Activated T-helper 17 cell treated with anti-CD3 and anti-CD28 coated beads, Interleukin-2, amount 50 U/mL, for 72 hours (primary cell): ENCODE measurements at regions not wholly inside any gene's neighbourhood (a gene's known extent, or its start where the extent isn't known, plus 50 kb on each side); places are given as distances from the start of the nearest gene placed in this dataset.
"Not testable (repeated sequence)": the region's sequence is repeated elsewhere in the genome, so short reads cannot be mapped to it uniquely, and the experiment has no call there.

Experiments
- ATAC-seq: fragments of 150-1000 bp; cut with Tn5 transposase; replicated peaks from 2 replicates; pipeline ENCODE4 v1.10.0; 2021; ENCODE audit warnings: mild to moderate bottlenecking, moderate library complexity
- H3K27ac Mint-ChIP-seq: one replicate; pipeline ENCODE4 v1.8.0; 2022; ENCODE audit warnings: mixed read lengths
- H3K27me3 Mint-ChIP-seq: one replicate; pipeline ENCODE4 v1.8.0; 2022; ENCODE audit warnings: mixed read lengths
- H3K36me3 Mint-ChIP-seq: one replicate; pipeline ENCODE4 v1.8.0; 2022; ENCODE audit warnings: low read depth, mild to moderate bottlenecking, mixed read lengths
- H3K4me1 Mint-ChIP-seq: one replicate; pipeline ENCODE4 v1.8.0; 2022; ENCODE audit warnings: mixed read lengths
- H3K4me3 Mint-ChIP-seq: one replicate; pipeline ENCODE4 v1.8.0; 2022; ENCODE audit warnings: mild to moderate bottlenecking, mixed read lengths
- H3K9me3 Mint-ChIP-seq: one replicate; pipeline ENCODE4 v1.8.0; 2022; ENCODE audit warnings: mixed read lengths

- H3K27ac Mint-ChIP-seq, H3K4me1 Mint-ChIP-seq, H3K4me3 Mint-ChIP-seq, H3K9me3 Mint-ChIP-seq, ATAC-seq, H3K36me3 Mint-ChIP-seq: not testable (repeated sequence)
- H3K27me3 Mint-ChIP-seq, result peaks cover 23% of the 10 kb centered on the region
Measured at GRCh38 chr2:144622373-144622772, 102.5 kb upstream of the ZEB2 start.

- no peaks in the 10 kb centered on the region for H3K36me3 Mint-ChIP-seq
- H3K4me1 Mint-ChIP-seq, result no peaks in the 10 kb centered on the region
- no peak for ATAC-seq
- peaks cover 3% of the 10 kb centered on the region for H3K9me3 Mint-ChIP-seq
- H3K27ac Mint-ChIP-seq, result no peak overlapping the region
- peaks cover 14% of the 10 kb centered on the region for H3K27me3 Mint-ChIP-seq
- H3K4me3 Mint-ChIP-seq, result no peak overlapping the region
Measured at GRCh38 chr2:144621266-144621665, 101.3 kb upstream of the ZEB2 start.

- Mint-ChIP-seq H3K4me1 (no peaks in the 10 kb centered on the region), H3K27ac (no peak overlapping the region), H3K36me3 (no peaks in the 10 kb centered on the region), H3K27me3 (peaks cover 19% of the 10 kb centered on the region), H3K9me3 (peaks cover 7% of the 10 kb centered on the region), H3K4me3 (no peak overlapping the region)
- ATAC-seq, result peak; percentile 97
Measured at GRCh38 chr2:144619760-144620159, 99.8 kb upstream of the ZEB2 start.

DNA sequence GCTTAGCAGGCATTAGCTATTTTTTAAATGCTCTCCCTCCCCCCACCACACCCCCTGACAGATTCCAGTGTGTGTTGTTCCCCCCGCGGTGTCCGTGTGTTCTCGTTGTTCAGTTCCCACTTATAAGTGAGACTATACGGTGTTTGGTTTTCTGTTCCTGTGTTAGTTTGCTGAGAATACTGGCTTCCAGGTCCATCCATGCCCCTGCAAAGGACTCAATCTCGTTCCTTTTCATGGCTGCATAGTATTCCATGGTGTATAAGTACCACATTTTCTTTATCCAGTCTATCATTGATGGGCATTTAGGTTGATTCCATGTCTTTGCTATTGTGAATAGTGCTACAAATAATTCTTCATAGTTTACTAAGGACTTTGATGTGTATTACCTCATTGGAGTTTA is 97.3 kb upstream of the ZEB2 start:
- H3K27ac Mint-ChIP-seq, H3K27me3 Mint-ChIP-seq, H3K4me1 Mint-ChIP-seq, ATAC-seq, H3K36me3 Mint-ChIP-seq, H3K9me3 Mint-ChIP-seq, H3K4me3 Mint-ChIP-seq: not testable (repeated sequence)

GRCh38 chr2:144615866-144616565 is 96.1 kb upstream of the ZEB2 start:
- Mint-ChIP-seq H3K27me3 (peaks cover 7% of the 10 kb centered on the region), H3K4me3 (no peak overlapping the region), H3K9me3 (peaks cover 4% of the 10 kb centered on the region), H3K4me1 (no peaks in the 10 kb centered on the region), H3K36me3 (no peaks in the 10 kb centered on the region), H3K27ac (no peak overlapping the region)
- no peak for ATAC-seq

GRCh38 chr2:144607891-144608521 is 88.1 kb upstream of the ZEB2 start:
- H3K27me3 Mint-ChIP-seq, result peaks cover 6% of the 10 kb centered on the region
- no peaks in the 10 kb centered on the region for H3K36me3 Mint-ChIP-seq
- no peaks in the 10 kb centered on the region for H3K9me3 Mint-ChIP-seq
- no peak overlapping the region for H3K4me3 Mint-ChIP-seq
- H3K4me1 Mint-ChIP-seq, result peaks cover 3% of the 10 kb centered on the region
- no peak for ATAC-seq
- no peak overlapping the region for H3K27ac Mint-ChIP-seq

GRCh38 chr2:144607099-144607498 is 87.2 kb upstream of the ZEB2 start:
- Mint-ChIP-seq H3K36me3 (no peaks in the 10 kb centered on the region), H3K27me3 (peaks cover 6% of the 10 kb centered on the region), H3K4me3 (no peak overlapping the region), H3K4me1 (peaks cover 3% of the 10 kb centered on the region), H3K9me3 (no peaks in the 10 kb centered on the region), H3K27ac (no peak overlapping the region)
- no peak for ATAC-seq

DNA sequence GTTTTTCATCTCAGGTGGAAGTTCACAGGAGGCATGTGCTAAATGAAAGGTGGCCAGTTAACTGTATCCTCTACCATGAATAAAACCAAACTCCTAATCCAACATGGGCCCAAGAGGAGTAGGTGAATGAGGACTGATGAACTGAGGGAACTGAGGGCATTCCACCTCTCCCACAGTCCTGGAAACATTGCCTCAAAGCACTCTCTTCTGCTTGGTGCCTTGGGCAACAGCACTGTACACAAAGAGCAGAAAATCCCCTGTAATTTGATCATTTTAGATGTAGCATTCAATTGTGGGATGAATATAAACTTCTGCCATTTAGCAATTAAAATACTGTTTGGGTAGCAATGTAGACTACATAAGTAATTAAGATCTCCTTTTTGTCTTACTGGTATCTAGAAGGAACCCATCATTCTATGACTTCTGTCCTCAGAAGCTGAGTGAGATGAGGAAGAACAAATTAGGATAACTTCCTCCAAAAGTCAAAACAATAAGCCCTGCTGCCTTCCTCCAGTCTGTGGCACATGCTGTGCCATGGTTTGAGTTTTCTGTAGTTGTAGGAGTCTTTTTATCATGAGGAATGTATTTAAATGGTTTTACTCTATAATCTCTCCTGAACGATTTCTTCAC is 86.7 kb upstream of the ZEB2 start:
- peaks cover 6% of the 10 kb centered on the region for H3K27me3 Mint-ChIP-seq
- H3K9me3 Mint-ChIP-seq, result no peaks in the 10 kb centered on the region
- ATAC-seq, result no peak
- H3K27ac Mint-ChIP-seq, result no peak overlapping the region
- peaks cover 3% of the 10 kb centered on the region for H3K4me1 Mint-ChIP-seq
- H3K4me3 Mint-ChIP-seq, result no peak overlapping the region
- no peaks in the 10 kb centered on the region for H3K36me3 Mint-ChIP-seq

- Mint-ChIP-seq H3K27me3 (peaks cover 9% of the 10 kb centered on the region), H3K4me1 (peaks cover 3% of the 10 kb centered on the region), H3K9me3 (no peaks in the 10 kb centered on the region), H3K36me3 (no peaks in the 10 kb centered on the region), H3K27ac (no peak overlapping the region), H3K4me3 (no peak overlapping the region)
- no peak for ATAC-seq
Measured at GRCh38 chr2:144605231-144605840, 85.4 kb upstream of the ZEB2 start.

GRCh38 chr2:144603334-144603733 is 83.4 kb upstream of the ZEB2 start:
- no peak overlapping the region for H3K27ac Mint-ChIP-seq
- H3K9me3 Mint-ChIP-seq, result no peaks in the 10 kb centered on the region
- H3K4me1 Mint-ChIP-seq, result peaks cover 2% of the 10 kb centered on the region
- H3K27me3 Mint-ChIP-seq, result peaks cover 10% of the 10 kb centered on the region
- no peaks in the 10 kb centered on the region for H3K36me3 Mint-ChIP-seq
- H3K4me3 Mint-ChIP-seq, result no peak overlapping the region
- ATAC-seq, result no peak

DNA sequence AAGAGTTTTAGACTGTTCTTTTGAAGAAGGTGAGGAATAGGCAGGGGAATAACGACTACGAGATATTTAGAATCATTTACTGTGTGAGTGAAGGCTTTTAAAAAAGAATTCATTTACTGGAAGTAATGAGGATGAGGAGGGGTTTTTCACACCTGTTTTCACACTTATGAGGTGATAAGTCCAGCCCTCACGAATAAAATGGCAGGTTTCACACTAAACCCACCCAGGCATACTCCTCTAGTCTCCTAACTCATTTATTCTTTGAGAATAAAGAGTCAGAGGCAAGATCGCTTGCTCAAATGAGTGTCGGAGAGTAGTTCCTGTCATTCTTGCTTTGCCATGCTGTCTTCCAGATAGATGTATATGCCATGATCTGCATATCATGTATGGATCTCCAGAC is 79.0 kb upstream of the ZEB2 start:
- H3K36me3 Mint-ChIP-seq, result no peaks in the 10 kb centered on the region
- H3K9me3 Mint-ChIP-seq, result no peaks in the 10 kb centered on the region
- peaks cover 18% of the 10 kb centered on the region for H3K27me3 Mint-ChIP-seq
- ATAC-seq, result no peak
- no peak overlapping the region for H3K27ac Mint-ChIP-seq
- H3K4me3 Mint-ChIP-seq, result no peak overlapping the region
- H3K4me1 Mint-ChIP-seq, result peaks cover 5% of the 10 kb centered on the region

DNA sequence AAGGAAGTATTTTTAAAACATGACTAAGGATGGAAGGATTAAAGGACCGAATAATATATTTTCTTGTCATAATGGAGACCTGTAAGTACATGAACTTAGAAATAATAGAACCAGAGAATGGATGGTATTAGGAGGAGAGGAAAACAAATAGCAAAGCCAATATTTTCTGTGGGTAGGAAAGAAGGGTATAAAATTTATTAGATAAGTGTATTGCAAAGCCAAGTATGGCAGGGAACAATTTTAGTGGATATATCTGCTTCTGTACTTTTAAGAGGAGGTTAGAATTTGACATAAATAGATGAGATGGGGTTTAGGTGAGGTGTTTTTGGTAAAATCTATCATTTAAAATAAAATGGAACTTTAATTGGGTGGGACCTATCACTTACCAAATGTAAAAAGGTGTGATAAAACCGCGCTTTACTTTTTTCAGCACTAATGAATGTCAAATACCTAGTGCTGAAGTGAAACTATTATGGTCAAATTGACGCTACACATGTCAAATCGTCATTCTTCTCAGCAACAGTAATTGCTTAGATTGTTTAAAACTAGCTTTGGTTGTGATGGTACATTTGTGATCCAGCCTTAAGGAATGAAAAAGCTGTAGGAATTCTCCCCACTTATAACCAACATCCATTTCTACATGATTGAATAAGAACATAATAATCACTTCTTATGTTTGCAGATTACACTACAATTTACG is 78.1 kb upstream of the ZEB2 start:
- ATAC-seq, result no peak
- no peaks in the 10 kb centered on the region for H3K36me3 Mint-ChIP-seq
- peaks cover 5% of the 10 kb centered on the region for H3K4me1 Mint-ChIP-seq
- H3K27me3 Mint-ChIP-seq, result peaks cover 18% of the 10 kb centered on the region
- no peak overlapping the region for H3K4me3 Mint-ChIP-seq
- no peaks in the 10 kb centered on the region for H3K9me3 Mint-ChIP-seq
- no peak overlapping the region for H3K27ac Mint-ChIP-seq

GRCh38 chr2:144597388-144597787 is 77.5 kb upstream of the ZEB2 start:
- H3K9me3 Mint-ChIP-seq, result no peaks in the 10 kb centered on the region
- no peak overlapping the region for H3K4me3 Mint-ChIP-seq
- H3K4me1 Mint-ChIP-seq, result peaks cover 5% of the 10 kb centered on the region
- H3K27me3 Mint-ChIP-seq, result peaks cover 18% of the 10 kb centered on the region
- no peaks in the 10 kb centered on the region for H3K36me3 Mint-ChIP-seq
- ATAC-seq, result no peak
- H3K27ac Mint-ChIP-seq, result no peak overlapping the region

- peak; percentile 42 for ATAC-seq
- no peak overlapping the region for H3K27ac Mint-ChIP-seq
- peaks cover 5% of the 10 kb centered on the region for H3K4me1 Mint-ChIP-seq
- H3K4me3 Mint-ChIP-seq, result no peak overlapping the region
- H3K9me3 Mint-ChIP-seq, result no peaks in the 10 kb centered on the region
- peaks cover 18% of the 10 kb centered on the region for H3K27me3 Mint-ChIP-seq
- no peaks in the 10 kb centered on the region for H3K36me3 Mint-ChIP-seq
Measured at GRCh38 chr2:144596073-144596871, 76.4 kb upstream of the ZEB2 start.
